CD14-positive monocyte (primary cell): ENCODE measurements at regions not wholly inside any gene's neighbourhood (a gene's known extent, or its start where the extent isn't known, plus 50 kb on each side); places are given as distances from the start of the nearest gene placed in this dataset.

Experiments used
- DNase-seq, 3 donors: peaks; one replicate each; pipeline ENCODE4 v3.0.0-alpha.2; 2011 to 2022
- H2AFZ ChIP-seq: 2 replicates; pipeline ENCODE4 v1.6.0; 2012; ENCODE audit warnings: mild to moderate bottlenecking, low read depth, low read length, inconsistent platforms; ENCODE audit not compliant: insufficient read depth, poor library complexity, severe bottlenecking
- H3K27ac ChIP-seq, 2 donors: 1 replicate in 1 of 2; 2 replicates in 1 of 2; pipeline ENCODE4 v1.5.1; 2012 to 2013; ENCODE audit warnings: low read length in 2 of 2, control low read depth in 1 of 2, inconsistent platforms in 1 of 2, low read depth in 1 of 2, mild to moderate bottlenecking in 1 of 2
- H3K27me3 ChIP-seq, 2 donors: one replicate each; pipeline versions ENCODE4 v1.6.0 to v1.6.1; 2011 to 2013; ENCODE audit warnings: low read length in 2 of 2; ENCODE audit not compliant: control insufficient read depth in 2 of 2, insufficient read depth in 2 of 2
- H3K36me3 ChIP-seq, 2 donors: replicated peaks in 1 of 2; 1 replicate in 1 of 2; 2 replicates in 1 of 2; pipeline versions ENCODE4 v1.5.1 to v1.6.1; 2012 to 2013; ENCODE audit warnings: low read length in 2 of 2, control low read depth in 1 of 2, inconsistent platforms in 1 of 2, mild to moderate bottlenecking in 1 of 2; ENCODE audit not compliant: insufficient read depth in 2 of 2, control insufficient read depth in 1 of 2
- H3K4me1 ChIP-seq, 2 donors: 1 replicate in 1 of 2; 2 replicates in 1 of 2; pipeline versions ENCODE4 v1.5.1 to v1.6.1; 2012 to 2013; ENCODE audit warnings: low read length in 2 of 2, control low read depth in 1 of 2, inconsistent platforms in 1 of 2, mild to moderate bottlenecking in 1 of 2, moderate library complexity in 1 of 2; ENCODE audit not compliant: insufficient read depth in 2 of 2, control insufficient read depth in 1 of 2
- H3K4me2 ChIP-seq: replicated peaks from 2 replicates; pipeline ENCODE3; 2012; ENCODE audit warnings: low read length, moderate library complexity, mild to moderate bottlenecking; ENCODE audit not compliant: poor library complexity, severe bottlenecking; ENCODE audit errors: extremely low read depth
- H3K4me3 ChIP-seq, 3 experiments: fragments of 200-600 bp in 1 of 3; sonication (generic) in 1 of 3; replicated peaks in 1 of 3; 1 replicate in 2 of 3; 2 replicates in 1 of 3; pipeline ENCODE4 v1.5.1; 2011 to 2013; ENCODE audit warnings: low read length in 3 of 3, mild to moderate bottlenecking in 3 of 3, control low read depth in 2 of 3, low read depth in 2 of 3, inconsistent platforms in 1 of 3, moderate library complexity in 1 of 3
- H3K79me2 ChIP-seq: 2 replicates; pipeline ENCODE4 v1.6.0; 2012; ENCODE audit warnings: mild to moderate bottlenecking, control low read depth, inconsistent platforms, low read length, moderate library complexity; ENCODE audit not compliant: insufficient read depth
- H3K9ac ChIP-seq: 2 replicates; pipeline ENCODE4 v1.6.0; 2017; ENCODE audit warnings: low read length, mild to moderate bottlenecking; ENCODE audit not compliant: insufficient read depth, poor library complexity, severe bottlenecking
- H3K9me3 ChIP-seq, 2 donors: replicated peaks in 1 of 2; 1 replicate in 1 of 2; 2 replicates in 1 of 2; pipeline versions ENCODE4 v1.5.1 to v1.6.1; 2012 to 2013; ENCODE audit warnings: low read length in 2 of 2, control low read depth in 1 of 2; ENCODE audit not compliant: control insufficient read depth in 1 of 2, insufficient read depth in 1 of 2
- H4K20me1 ChIP-seq: 2 replicates; pipeline ENCODE4 v1.6.0; 2012; ENCODE audit warnings: mild to moderate bottlenecking, low read length, control low read depth, moderate library complexity; ENCODE audit not compliant: insufficient read depth
- H3K27ac Mint-ChIP-seq, 7 donors: one replicate each; pipeline ENCODE4 v1.8.0; 2020; ENCODE audit warnings: mild to moderate bottlenecking in 7 of 7, mixed read lengths in 7 of 7, moderate library complexity in 6 of 7, inconsistent platforms in 2 of 7
- H3K27me3 Mint-ChIP-seq, 3 donors: one replicate each; pipeline ENCODE4 v1.8.0; 2021 to 2022; ENCODE audit warnings: low read depth in 3 of 3, mild to moderate bottlenecking in 3 of 3, mixed read lengths in 3 of 3, moderate library complexity in 3 of 3, inconsistent platforms in 1 of 3
- H3K36me3 Mint-ChIP-seq, 2 donors: one replicate each; pipeline ENCODE4 v1.8.0; 2020; ENCODE audit warnings: mixed read lengths in 2 of 2, inconsistent platforms in 1 of 2, mild to moderate bottlenecking in 1 of 2
- H3K4me1 Mint-ChIP-seq: one replicate; pipeline ENCODE4 v1.8.0; 2020; ENCODE audit warnings: mild to moderate bottlenecking, mixed read lengths
- H3K4me3 Mint-ChIP-seq, 2 donors: one replicate each; pipeline ENCODE4 v1.8.0; 2020; ENCODE audit warnings: mild to moderate bottlenecking in 2 of 2, mixed read lengths in 2 of 2, moderate library complexity in 1 of 2
- H3K9me3 Mint-ChIP-seq, 7 donors: one replicate each; pipeline ENCODE4 v1.8.0; 2020 to 2022; ENCODE audit warnings: mixed read lengths in 7 of 7, mild to moderate bottlenecking in 6 of 7, moderate library complexity in 6 of 7, inconsistent platforms in 2 of 7
- CTCF ChIP-seq: fragments of 200-600 bp; IDR thresholded peaks from one replicate; pipeline ENCODE4 v1.8.0; 2022; ENCODE audit warnings: antibody characterized with exemption, mild to moderate bottlenecking
- WGBS: methylation state at CpG from one replicate; pipeline ENCODE4 v1.1.5; 2013; ENCODE audit warnings: missing lambda C conversion rate; ENCODE audit not compliant: insufficient coverage; 5-methylcytosine and 5-hydroxymethylcytosine counted together
- intact Hi-C, 2 donors: fragments of 100-400 bp; cut with micrococcal nuclease; formaldehyde crosslinking; loops; one replicate each; pipeline versions ENCODE4 v1.15.0 to v1.15.1; 2023

- no peak overlapping the region for H3K4me3 Mint-ChIP-seq
- H3K36me3 ChIP-seq, result no peaks in the 10 kb centered on the region
- peaks cover 0 to 4% of the 10 kb centered on the region in 2 donors for H3K36me3 Mint-ChIP-seq
- H3K27ac Mint-ChIP-seq, result no peak overlapping the region
- H3K27me3 Mint-ChIP-seq, result peaks cover 0 to 2% (median 0%) of the 10 kb centered on the region in 3 donors
- no peak overlapping the region for H3K9ac ChIP-seq
- intact Hi-C loops, result no loop called here
- H3K79me2 ChIP-seq, result no peaks in the 10 kb centered on the region
- H3K4me1 ChIP-seq, result peaks cover 63% of the 10 kb centered on the region in 2 donors
- TF ChIP-seq CTCF, result no peak
- no peaks in the 10 kb centered on the region for H3K9me3 Mint-ChIP-seq
- H3K4me2 ChIP-seq, result no peak overlapping the region
- H3K4me3 ChIP-seq, result no peak overlapping the region
- DNase-seq, result no peak
- H3K27me3 ChIP-seq, result no peaks in the 10 kb centered on the region
- H4K20me1 ChIP-seq, result no peaks in the 10 kb centered on the region
- H3K27ac ChIP-seq, result no peak overlapping the region
- no peaks in the 10 kb centered on the region for H3K9me3 ChIP-seq
- H2AFZ ChIP-seq, result no peak overlapping the region
- peaks cover 74% of the 10 kb centered on the region for H3K4me1 Mint-ChIP-seq
- WGBS, result 90% methylated on average over 9 of the region's 11 CpGs
Measured at GRCh38 chr10:88041243-88042159, 178.1 kb downstream of the PTEN start.

GRCh38 chr10:88042160-88043100 is 179.0 kb downstream of the PTEN start:
- peak overlapping the region in 1 of 3 experiments; percentile 49 for H3K4me3 ChIP-seq
- no peaks in the 10 kb centered on the region for H3K9me3 ChIP-seq
- peak overlapping the region; percentile 64 for H3K4me2 ChIP-seq
- Mint-ChIP-seq H3K27me3 (peaks cover 0 to 2% (median 0%) of the 10 kb centered on the region in 3 donors), H3K4me1 (peaks cover 79% of the 10 kb centered on the region), H3K27ac (peak overlapping the region; percentile 35 to 88 (median 61)), H3K36me3 (peaks cover 0 to 4% of the 10 kb centered on the region in 2 donors), H3K4me3 (peak overlapping the region; percentile 53 to 86), H3K9me3 (no peaks in the 10 kb centered on the region)
- H4K20me1 ChIP-seq, result no peaks in the 10 kb centered on the region
- no peaks in the 10 kb centered on the region for H3K79me2 ChIP-seq
- 37% methylated on average over 17 of the region's 19 CpGs for WGBS
- intact Hi-C loops, result no loop called here
- no peaks in the 10 kb centered on the region for H3K27me3 ChIP-seq
- H3K36me3 ChIP-seq, result no peaks in the 10 kb centered on the region
- H3K9ac ChIP-seq, result no peak overlapping the region
- DNase-seq, result peak; percentile 39 to 54 (median 39)
- H3K27ac ChIP-seq, result peak overlapping the region in 1 of 2 donors; percentile 58
- no peak for TF ChIP-seq CTCF
- peak overlapping the region; percentile 64 for H2AFZ ChIP-seq
- H3K4me1 ChIP-seq, result peaks cover 72% of the 10 kb centered on the region in 2 donors
